22Rv1 (cell line): ENCODE measurements at regions not wholly inside any gene's neighbourhood (a gene's known extent, or its start where the extent isn't known, plus 50 kb on each side); places are given as distances from the start of the nearest gene placed in this dataset.

ENCODE experiments used
- CTCF ChIP-seq: fragments of 450-650 bp; IDR thresholded peaks from 2 replicates; pipeline ENCODE4 v1.5.1; 2017; ENCODE audit warnings: mild to moderate bottlenecking
- ZFX ChIP-seq: fragments of 450-650 bp; IDR thresholded peaks from 2 replicates; pipeline ENCODE4 v1.6.1; 2017; ENCODE audit warnings: antibody characterized with exemption, borderline replicate concordance

- TF ChIP-seq CTCF, result no peak
- TF ChIP-seq ZFX, result no peak
Observed at GRCh38 chr14:54325766-54326165, 71.0 kb upstream of the CDKN3 start.
